ENCODE measurements at regions not wholly inside any gene's neighbourhood (a gene's known extent, or its start where the extent isn't known, plus 50 kb on each side); places are given as distances from the start of the nearest gene placed in this dataset.

- no peak for TF ChIP-seq CTCF (IDR thresholded peaks at IDR 0.05)
- no peak for TF ChIP-seq POLR2AphosphoS5 (IDR thresholded peaks at IDR 0.05)
Measured at GRCh38 chr9:80491086-80491696, 919.4 kb downstream of the TLE4 start.
